HG03097 (cell line): ENCODE measurements at regions not wholly inside any gene's neighbourhood (a gene's known extent, or its start where the extent isn't known, plus 50 kb on each side); places are given as distances from the start of the nearest gene placed in this dataset.

Source experiments
- ATAC-seq: cut with Tn5 transposase; IDR thresholded peaks from one replicate; pipeline ENCODE4 v1.9.1; 2021; ENCODE audit not compliant: unreplicated experiment, low FRiP score

- no peak for ATAC-seq
These were observed 294.9 kb upstream of the FANCL start for GRCh38 chr2:58535990-58536389.

GRCh38 chr2:58535182-58535581 is 294.1 kb upstream of the FANCL start:
- no peak for ATAC-seq

- ATAC-seq, result no peak
These were observed 292.3 kb upstream of the FANCL start for GRCh38 chr2:58533376-58533775.

- no peak for ATAC-seq
These were observed 291.5 kb upstream of the FANCL start for GRCh38 chr2:58532641-58533040.

- no peak for ATAC-seq
These were observed 286.5 kb upstream of the FANCL start for GRCh38 chr2:58527647-58528046.

GRCh38 chr2:58521803-58522554 is 280.9 kb upstream of the FANCL start:
- ATAC-seq, result no peak

- no peak for ATAC-seq
These were observed 279.8 kb upstream of the FANCL start for GRCh38 chr2:58520903-58521302.

- no peak for ATAC-seq
These were observed 276.8 kb upstream of the FANCL start for GRCh38 chr2:58517881-58518280.

- ATAC-seq, result no peak
These were observed 275.6 kb upstream of the FANCL start for GRCh38 chr2:58516695-58517094.

- ATAC-seq, result no peak
These were observed 274.9 kb upstream of the FANCL start for GRCh38 chr2:58515827-58516573.

GRCh38 chr2:58514252-58514651 is 273.1 kb upstream of the FANCL start:
- ATAC-seq, result no peak

- ATAC-seq, result no peak
These were observed 271.8 kb upstream of the FANCL start for GRCh38 chr2:58512878-58513277.

- ATAC-seq, result no peak
These were observed 266.9 kb upstream of the FANCL start for GRCh38 chr2:58508006-58508405.

- ATAC-seq, result no peak
These were observed 262.8 kb upstream of the FANCL start for GRCh38 chr2:58503918-58504317.

- ATAC-seq, result no peak
These were observed 261.8 kb upstream of the FANCL start for GRCh38 chr2:58502931-58503330.

- ATAC-seq, result no peak
These were observed 260.4 kb upstream of the FANCL start for GRCh38 chr2:58501371-58502160.

- ATAC-seq, result no peak
These were observed 256.0 kb upstream of the FANCL start for GRCh38 chr2:58497168-58497567.

- ATAC-seq, result no peak
These were observed 254.7 kb upstream of the FANCL start for GRCh38 chr2:58495806-58496205.

GRCh38 chr2:58494071-58494501 is 253.0 kb upstream of the FANCL start:
- ATAC-seq, result no peak

- no peak for ATAC-seq
These were observed 243.5 kb upstream of the FANCL start for GRCh38 chr2:58484629-58485028.

- no peak for ATAC-seq
These were observed 243.1 kb upstream of the FANCL start for GRCh38 chr2:58484221-58484620.
